HG02759 (cell line): ENCODE measurements at regions not wholly inside any gene's neighbourhood (a gene's known extent, or its start where the extent isn't known, plus 50 kb on each side); places are given as distances from the start of the nearest gene placed in this dataset.

Source experiments
- ATAC-seq: cut with Tn5 transposase; IDR thresholded peaks from one replicate; pipeline ENCODE4 v1.9.1; 2021; ENCODE audit warnings: mild to moderate bottlenecking, moderate library complexity; ENCODE audit not compliant: unreplicated experiment

DNA sequence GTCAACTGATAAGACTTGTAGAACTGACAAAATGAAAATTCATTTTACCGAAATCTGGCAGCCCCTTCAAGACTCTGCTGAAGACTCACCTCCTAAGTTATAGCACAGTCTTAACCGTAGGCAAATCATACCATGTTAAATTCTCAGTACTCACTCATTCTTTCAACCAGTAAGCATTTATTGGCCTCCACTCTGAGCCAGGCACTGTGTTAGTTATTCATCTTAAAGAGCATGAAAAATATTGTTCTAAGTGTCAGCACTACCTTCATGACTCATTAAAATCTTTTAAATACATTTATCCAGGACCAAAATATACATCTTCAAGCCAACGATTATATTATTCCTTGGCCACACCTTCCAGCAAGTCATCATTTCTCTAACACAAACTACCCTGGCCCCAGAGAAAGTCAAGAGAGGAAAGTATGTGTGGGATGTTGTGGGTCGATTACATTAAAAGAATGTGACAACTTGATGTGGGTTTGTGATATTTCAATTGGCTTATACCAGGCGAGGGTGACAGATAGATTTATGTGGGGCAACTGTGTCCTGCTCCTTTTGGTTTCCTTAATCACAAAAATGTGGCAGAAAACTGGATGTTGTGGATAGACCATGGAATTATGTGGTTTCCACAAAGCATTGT is 55.0 kb downstream of the TMEM30B start:
- ATAC-seq: no peak

DNA sequence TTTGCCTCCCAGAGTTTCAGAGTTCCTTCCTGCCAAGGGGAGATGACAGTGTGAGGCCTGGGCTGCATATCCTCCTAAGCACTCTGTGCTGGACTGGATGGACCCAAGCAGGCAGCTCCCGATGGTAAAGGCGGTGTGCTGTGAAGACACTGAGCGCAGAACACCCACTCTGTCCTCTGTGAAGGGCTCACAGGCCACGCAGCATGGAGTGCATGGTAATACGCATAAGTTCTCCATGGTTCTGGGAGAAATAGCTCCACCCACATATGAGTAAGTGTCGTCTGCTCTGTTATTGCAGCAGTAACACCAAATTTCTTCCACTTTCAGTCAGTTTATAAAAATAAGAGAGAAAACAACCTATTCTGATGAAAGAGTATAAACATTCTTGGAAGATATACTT is 55.8 kb downstream of the TMEM30B start:
- ATAC-seq: no peak

DNA sequence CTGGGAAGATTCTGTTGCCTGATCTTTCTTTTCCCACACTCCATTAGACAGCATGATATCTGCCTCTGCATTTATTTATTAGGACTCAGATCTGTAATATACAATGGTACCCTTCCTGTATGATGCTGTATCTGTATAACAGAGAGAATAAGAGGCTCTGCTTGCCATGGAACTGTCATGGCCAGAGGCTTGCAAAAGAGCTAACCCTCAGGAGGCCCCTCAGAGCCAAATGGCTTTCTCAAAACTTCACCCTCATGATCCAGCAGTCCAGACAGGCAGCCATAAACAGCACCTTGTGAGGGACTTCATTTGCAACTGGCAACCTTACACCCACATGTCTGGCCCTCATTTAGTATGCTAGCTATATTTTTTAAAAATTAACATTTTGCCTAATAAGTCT is 57.6 kb downstream of the TMEM30B start:
- no peak for ATAC-seq

DNA sequence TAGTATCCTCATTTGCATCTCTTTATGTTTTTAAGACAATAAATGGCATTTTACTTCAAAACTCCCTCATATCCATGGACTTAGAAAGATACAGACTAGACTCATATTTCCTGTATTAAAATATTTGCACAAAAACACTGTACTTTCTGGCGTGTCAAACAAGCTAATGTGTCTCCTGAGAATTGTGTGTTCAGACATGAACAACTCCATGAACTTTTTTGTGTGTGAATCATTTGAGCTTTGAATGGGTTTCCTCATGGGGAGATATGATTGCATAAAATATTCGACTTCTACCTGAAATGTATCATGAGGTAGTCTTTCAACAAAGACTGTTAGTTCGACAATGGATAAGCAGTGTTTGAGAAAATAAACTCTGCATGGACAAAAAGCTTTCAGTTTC is 58.8 kb downstream of the TMEM30B start:
- ATAC-seq: no peak

DNA sequence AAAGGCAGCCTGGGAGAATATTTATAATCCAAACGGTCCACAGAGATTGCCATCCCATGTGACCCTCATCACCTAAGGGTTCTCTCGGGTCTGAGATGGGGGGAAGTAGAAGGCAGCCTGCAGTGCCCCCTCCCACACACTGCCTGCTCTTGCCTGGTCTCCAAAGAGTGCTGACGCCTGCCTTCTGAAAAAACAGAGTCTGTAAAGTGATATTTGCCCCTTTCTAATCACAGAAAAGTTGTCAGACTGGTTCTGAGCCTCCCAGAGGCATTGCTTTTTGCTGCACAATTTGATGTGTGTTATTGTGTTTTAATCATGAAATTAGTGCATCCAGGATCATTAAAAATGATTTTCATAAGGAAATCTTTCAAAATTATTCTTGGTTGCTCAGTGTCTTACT is 59.2 kb downstream of the TMEM30B start:
- ATAC-seq: no peak

DNA sequence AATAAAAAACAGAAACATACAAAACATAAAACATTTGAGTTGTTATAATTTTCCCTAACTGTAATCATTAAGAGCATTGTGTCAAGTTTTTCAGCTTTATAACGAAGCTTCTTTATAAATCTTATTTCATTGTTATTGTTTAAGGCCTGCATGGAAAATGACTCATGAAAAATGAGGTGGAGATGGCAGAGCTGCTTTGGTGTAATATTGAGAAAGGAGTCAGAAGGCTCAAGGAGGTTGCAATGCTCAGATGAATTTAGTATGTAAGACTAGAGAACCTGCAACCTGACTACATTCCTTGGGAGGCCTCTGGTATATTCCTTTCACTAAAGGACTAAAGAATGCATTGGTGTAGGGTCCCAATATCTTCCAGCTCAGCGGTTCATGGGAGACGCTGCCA is 61.5 kb downstream of the TMEM30B start:
- ATAC-seq: no peak

DNA sequence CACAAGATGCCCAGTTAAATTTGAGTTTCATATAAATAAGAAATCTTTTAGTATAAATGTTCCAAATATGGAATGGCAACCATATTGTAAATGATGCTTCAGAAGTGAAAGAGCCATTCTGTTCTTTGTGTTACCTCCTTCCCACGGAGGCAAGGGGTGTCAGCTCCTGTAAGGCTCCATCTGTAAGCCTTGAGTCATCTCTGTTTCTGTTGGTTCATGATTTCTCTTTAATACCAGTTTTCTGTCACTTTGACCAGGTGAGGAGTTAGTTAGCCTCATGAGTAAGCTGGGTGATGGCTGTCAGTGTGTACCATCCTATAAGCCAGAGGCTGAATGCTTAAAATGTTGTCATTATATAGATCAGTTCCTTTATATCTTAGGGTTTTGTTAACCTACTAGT is 61.9 kb downstream of the TMEM30B start:
- ATAC-seq: no peak

DNA sequence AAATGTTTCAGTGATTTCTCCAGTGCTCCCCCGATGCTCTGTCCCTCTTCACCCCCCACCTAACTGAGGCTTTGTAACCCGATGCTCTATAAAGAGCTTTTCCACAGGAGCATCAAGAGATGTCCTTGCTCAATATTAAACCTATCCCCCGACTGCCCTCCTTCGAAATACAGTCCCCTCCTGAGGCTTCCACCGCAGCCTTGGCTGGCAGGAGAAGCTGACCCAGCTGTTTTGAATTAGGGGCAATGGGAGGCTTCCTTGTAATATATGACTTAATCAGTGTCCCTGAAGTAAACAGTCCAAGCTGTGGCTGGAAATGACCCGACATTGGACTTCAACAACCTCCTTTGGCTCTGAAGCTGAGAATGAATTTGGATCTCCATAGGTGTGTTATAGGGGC is 62.4 kb downstream of the TMEM30B start:
- no peak for ATAC-seq

DNA sequence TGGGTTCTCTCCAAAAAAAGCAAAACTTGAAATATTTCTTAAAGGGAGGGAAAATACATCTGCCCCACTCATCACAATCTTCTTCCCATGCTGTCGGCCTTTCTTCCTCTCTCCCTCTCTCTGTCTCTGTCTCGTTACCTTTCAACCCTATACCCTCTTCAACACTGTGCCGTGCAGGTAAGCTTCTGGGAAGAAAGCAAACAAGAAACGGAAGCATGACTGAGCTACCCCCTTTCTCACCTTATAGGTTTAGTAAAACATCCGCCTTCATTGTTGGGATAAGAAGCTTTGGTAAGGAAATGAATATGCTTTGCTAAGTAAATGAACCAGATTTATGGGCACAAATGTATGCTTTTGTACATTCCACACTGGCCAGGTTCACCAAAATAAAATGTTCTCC is 63.0 kb downstream of the TMEM30B start:
- ATAC-seq: no peak

DNA sequence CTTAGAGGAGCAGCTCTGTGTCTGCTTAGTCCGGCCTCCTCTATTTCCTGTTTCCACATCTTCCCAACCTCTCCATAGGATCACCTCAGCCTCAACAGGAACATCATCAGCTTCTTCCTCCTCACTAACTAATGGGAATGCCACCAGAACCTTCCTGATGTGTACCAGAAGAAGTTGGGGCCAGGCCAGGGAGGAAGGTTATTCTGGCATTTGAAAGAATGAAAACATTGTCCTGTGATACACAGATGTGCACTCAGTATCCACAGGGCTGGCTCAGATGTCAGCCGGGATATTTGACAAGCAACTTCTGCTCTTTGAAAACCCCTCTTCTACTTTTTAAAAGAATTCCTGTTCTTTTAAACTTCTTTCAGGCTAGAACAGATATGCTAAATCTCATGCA is 63.6 kb downstream of the TMEM30B start:
- no peak for ATAC-seq

DNA sequence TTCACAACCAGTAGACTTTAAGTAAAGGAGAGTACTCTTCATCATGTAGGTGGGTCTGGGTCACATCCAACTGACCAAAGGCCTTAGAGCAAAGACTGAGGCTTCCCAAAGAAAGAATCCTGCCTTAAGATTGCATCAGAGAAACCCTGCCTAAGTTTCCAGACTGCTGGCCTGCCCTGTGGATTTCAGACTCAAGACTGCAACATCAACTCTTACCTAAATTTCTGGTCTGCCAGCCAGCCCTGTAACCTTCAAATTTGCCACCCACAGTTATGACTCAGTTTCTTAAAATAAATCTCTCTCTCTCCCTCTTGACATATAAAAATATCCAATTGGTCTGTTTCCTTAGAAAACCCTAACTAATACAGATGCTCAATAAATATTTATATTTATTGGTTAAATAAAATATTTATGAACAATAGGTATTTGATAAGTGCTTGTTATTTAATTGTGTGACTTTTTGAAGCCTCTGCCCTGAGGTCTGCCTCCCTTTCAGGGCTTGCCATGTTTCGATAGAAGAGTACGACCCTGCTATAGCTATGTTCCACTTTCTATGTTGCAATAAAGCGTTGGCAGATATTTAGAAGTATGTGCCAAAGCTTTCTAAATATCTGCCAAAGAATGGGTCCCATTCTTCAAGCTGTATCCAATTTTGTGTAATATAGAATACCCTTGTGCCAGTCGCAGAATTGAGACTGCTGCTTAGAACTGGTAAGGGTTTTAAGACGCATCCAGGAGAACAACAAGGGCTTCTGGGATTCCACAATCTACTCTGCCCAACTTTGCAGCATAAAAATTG is 65.7 kb downstream of the TMEM30B start:
- no peak for ATAC-seq

DNA sequence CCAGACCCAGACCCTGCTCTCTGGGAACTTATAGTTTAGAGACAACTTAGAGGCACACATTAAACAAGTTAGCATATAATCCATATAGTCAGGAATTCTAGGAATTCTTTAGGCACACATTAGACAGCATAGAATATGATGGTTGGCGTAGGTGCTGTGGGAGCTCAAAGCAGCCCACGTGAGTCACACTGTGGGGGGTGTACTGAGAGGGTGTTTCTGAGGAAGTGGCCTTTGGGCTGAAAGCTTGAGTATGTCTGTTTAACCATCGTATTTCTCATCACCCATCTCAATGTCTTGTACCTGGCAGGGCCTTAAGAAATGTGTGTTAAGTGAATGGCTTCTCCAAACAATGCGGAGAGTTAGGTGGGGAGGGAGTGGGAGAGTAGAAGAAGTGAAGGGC is 67.2 kb downstream of the TMEM30B start:
- no peak for ATAC-seq

DNA sequence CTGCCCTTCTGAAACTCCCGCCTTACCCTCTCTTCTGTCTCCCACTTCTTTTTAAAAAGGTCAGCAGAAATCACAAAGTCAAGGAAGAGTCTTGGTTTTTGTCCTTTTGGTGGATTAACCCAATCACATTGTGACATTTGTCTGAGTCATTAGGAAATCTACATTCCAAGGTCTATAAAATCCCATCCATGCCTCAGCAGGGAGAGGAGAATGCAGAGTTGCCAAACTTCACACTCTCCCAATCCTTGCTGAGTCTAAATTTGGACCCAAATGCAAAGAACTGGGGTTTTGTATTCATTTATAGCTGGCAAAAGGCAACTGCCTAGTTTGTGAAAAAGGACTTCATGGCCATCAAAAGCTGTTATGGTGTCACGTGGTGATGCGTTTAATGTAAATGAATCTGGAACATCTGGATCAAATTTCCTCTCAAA is 67.9 kb downstream of the TMEM30B start:
- ATAC-seq: no peak

DNA sequence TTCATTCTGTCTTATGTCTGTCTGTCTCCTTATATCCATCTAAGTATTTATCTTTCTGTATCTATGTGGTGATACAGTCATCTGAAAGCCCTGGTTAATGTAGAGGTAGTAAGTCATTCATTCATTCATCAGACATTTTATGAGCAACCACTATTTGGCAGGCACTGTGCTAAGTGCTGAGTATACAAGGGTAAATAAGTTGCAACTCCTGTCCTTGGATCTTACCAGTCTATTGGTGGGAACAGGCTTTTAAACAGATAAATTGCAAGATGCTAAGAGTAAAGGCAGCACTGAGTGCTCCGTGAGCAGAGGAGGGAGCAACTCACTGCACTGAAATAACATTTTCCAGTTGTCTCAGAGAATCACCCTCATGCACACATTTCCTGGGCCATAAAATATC is 68.6 kb downstream of the TMEM30B start:
- no peak for ATAC-seq

DNA sequence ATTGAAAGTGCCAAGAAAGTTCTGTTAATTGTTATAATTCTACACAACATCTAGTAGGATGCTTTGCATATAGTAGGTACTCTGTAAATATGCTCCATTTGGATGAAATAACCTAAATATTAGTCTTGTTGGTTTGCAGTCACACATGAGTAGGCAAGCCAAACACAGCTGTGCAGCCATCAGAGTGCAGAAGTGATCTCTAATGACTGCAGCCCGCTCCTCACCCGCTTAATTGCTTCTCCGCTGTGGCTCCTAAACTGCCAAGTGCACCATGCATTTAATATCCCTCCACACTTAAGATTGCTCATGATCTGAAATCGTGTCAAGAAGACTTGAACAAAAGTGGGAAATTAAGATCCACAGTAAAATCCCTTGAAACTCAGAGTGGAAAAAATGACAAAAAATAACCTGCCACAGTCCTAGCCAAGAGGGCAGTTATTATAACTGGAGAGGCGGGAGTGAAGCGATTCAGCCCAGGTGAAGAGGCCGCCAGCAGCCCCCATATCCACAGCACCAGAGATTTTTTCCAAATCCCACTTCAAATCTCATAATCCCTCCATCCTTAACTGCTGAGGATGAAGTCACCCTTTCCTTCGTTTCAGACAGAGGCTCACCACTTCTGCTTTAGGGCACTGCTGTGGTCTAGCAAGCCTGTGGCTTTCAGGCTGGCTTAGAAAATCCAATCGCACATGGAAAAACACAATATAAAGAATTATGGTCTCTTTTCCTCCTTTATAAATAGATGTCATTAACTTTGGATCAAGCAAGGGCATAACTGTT is 69.5 kb downstream of the TMEM30B start:
- no peak for ATAC-seq

DNA sequence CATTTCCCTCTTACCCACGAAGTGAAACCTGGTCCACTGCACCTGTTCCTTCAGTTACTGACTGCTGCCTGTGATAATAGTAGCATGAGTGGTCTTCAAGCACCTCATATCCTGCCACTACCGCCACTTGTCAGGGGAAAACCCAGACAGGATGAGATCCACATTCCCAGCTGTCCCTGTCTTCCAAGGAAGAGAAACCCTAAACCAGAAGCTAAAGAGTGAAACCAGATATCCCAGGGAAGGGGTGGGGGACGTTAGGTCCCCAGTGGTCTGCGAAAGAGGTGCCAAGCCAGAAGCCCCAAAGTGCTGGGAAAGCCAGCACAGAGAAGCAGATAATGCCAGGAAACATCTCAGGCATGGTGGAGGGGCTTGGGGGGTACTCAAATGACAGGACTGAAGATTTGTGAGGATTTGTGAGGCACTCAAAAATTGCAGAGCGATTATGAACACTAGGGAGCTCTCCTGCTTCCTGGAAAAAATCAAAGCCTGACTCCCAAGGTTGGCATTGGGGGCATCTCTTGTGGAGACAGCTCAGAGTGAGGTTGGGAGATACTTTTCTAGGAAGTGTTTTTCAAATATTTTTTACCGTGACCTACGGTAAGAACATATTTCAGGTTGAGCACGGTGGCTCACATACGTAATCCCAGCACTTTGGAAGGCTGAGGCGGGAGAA is 77.9 kb downstream of the TMEM30B start:
- ATAC-seq: no peak

DNA sequence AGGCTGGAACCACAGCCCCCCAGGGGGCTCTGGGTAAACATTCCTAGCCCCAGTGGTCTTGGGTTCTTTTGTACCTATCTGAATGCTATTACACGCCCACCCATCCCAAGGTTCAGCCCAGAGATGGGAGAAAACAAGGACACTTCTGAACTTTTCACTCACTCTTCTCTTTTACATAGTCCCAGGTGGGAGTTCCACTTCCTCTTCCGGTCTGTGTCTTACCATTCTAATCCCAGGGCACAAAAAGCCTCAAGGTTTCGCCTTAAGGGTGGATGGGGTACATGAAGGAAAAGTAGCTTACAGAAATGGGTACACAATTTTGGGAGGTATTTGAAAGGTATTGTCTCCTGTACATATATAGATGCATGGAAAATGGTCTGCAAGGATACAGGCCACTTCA is 79.0 kb downstream of the TMEM30B start:
- no peak for ATAC-seq

DNA sequence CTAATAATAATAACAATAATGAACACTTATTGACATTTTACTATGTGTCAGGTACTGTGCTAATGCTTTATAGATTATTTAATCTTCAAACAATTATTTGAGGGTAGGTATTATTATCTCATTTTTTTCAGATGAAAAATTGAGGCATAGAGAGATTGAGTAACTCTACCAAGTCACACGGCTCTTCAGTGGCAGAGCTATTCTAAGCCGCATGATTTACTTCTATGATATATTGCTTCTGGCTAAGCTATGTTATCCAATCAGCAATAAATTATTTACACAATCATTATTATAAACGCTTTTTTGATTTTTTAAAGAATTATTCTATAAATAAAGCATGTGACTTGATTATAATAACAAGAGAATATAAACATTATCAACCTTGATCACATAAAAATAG is 80.0 kb downstream of the TMEM30B start:
- ATAC-seq: no peak

DNA sequence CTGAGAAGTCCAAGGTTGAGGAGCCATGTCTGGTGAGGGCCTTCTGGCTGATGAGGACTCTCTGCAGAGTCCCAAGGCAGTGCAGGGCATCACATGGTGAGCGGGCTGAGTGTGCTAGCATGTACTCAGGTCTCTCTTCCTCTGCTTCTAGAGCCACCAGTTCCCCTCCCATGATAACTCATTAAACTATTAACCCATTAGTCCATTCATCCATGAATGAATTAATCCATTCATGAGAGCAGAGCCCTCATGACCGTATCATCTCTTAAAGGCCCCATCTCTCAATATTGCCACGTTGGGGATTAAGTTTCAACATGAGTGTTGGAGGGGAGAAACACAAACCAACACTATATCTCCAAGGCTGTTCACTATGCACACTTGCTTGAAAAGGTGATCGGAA is 83.7 kb downstream of the TMEM30B start:
- no peak for ATAC-seq

DNA sequence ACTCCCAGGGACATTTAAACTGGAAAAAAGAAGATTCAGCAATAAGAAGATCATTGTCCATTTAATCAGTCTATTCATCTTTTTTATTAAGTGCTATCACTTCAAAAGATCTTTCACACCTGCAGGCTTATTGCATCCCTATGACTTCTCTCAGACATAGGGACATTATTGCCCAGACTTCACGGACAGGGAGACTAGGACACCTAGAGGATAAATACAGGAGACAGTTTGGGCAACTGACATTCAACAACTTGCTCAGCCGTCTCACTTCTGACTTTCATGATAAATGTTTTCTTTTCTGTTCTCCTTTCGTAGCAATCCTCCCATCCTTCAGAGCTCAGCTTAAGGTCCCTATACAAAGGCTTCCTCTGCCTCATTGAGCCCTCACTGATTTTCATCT is 84.3 kb downstream of the TMEM30B start:
- ATAC-seq: no peak

DNA sequence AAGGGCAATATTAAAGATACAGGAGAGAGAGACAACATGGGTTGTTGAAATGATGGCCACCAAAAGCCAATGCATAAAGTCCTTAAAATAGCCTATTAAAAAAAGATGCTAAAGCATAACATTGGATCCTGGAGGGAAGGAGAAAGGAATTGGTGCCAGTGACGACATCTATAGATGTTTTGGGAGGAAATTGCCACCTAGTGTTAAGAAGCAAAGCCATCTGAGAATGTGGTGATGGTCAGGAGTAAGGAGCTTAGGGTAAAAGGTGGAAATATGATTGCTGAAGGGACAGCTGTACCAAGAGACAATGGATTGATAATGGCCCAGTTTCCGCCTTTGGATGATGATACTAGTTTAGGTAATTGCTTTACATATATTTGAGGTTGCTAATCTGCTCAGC is 85.1 kb downstream of the TMEM30B start:
- ATAC-seq: no peak
